HG03378 (cell line): ENCODE measurements at regions not wholly inside any gene's neighbourhood (a gene's known extent, or its start where the extent isn't known, plus 50 kb on each side); places are given as distances from the start of the nearest gene placed in this dataset.

ENCODE experiments used
- ATAC-seq: cut with Tn5 transposase; IDR thresholded peaks from one replicate; pipeline ENCODE4 v1.9.1; 2021; ENCODE audit warnings: mild to moderate bottlenecking, moderate library complexity; ENCODE audit not compliant: unreplicated experiment

- ATAC-seq, result no peak
These were observed 202.7 kb upstream of the SLC14A2 start for GRCh38 chr18:45412577-45412976.

- no peak for ATAC-seq
These were observed 202.0 kb upstream of the SLC14A2 start for GRCh38 chr18:45413180-45413836.

GRCh38 chr18:45415614-45416013 is 199.7 kb upstream of the SLC14A2 start:
- ATAC-seq, result no peak

- no peak for ATAC-seq
These were observed 199.1 kb upstream of the SLC14A2 start for GRCh38 chr18:45416168-45416567.

- ATAC-seq, result no peak
These were observed 197.9 kb upstream of the SLC14A2 start for GRCh38 chr18:45417392-45417791.

GRCh38 chr18:45423659-45424058 is 191.6 kb upstream of the SLC14A2 start:
- ATAC-seq, result no peak

GRCh38 chr18:45430041-45430440 is 185.2 kb upstream of the SLC14A2 start:
- ATAC-seq, result no peak

- ATAC-seq, result no peak
These were observed 179.5 kb upstream of the SLC14A2 start for GRCh38 chr18:45435810-45436209.

GRCh38 chr18:45437366-45437765 is 177.9 kb upstream of the SLC14A2 start:
- ATAC-seq, result no peak

GRCh38 chr18:45439851-45440645 is 175.2 kb upstream of the SLC14A2 start:
- no peak for ATAC-seq

GRCh38 chr18:45441110-45441847 is 174.0 kb upstream of the SLC14A2 start:
- no peak for ATAC-seq

GRCh38 chr18:45444040-45444439 is 171.2 kb upstream of the SLC14A2 start:
- ATAC-seq, result no peak

GRCh38 chr18:45447355-45448265 is 167.7 kb upstream of the SLC14A2 start:
- no peak for ATAC-seq

- no peak for ATAC-seq
These were observed 166.4 kb upstream of the SLC14A2 start for GRCh38 chr18:45448871-45449270.

- ATAC-seq, result no peak
These were observed 165.7 kb upstream of the SLC14A2 start for GRCh38 chr18:45449418-45450227.

GRCh38 chr18:45456090-45457021 is 158.9 kb upstream of the SLC14A2 start:
- peak; percentile 94 for ATAC-seq

GRCh38 chr18:45458033-45458432 is 157.2 kb upstream of the SLC14A2 start:
- ATAC-seq, result no peak

- no peak for ATAC-seq
These were observed 153.1 kb upstream of the SLC14A2 start for GRCh38 chr18:45462179-45462578.

GRCh38 chr18:45463451-45463850 is 151.8 kb upstream of the SLC14A2 start:
- peak; percentile 44 for ATAC-seq
